NCI-H146 treated with DMSO at 0.1 percent for 48 hours (cell line): ENCODE measurements at regions not wholly inside any gene's neighbourhood (a gene's known extent, or its start where the extent isn't known, plus 50 kb on each side); places are given as distances from the start of the nearest gene placed in this dataset.

Source experiments
- DNase-seq: peaks from one replicate; lab custom pipeline; 2025; ENCODE audit not compliant: unreplicated experiment; lab: John Stamatoyannopoulos, UW

GRCh38 chr18:59758837-59759236 is 61.6 kb upstream of the CCBE1 start:
- DNase-seq, result no peak

GRCh38 chr18:59758106-59758505 is 60.9 kb upstream of the CCBE1 start:
- no peak for DNase-seq

- DNase-seq, result no peak
Measured at GRCh38 chr18:59752666-59753065, 55.4 kb upstream of the CCBE1 start.

DNA sequence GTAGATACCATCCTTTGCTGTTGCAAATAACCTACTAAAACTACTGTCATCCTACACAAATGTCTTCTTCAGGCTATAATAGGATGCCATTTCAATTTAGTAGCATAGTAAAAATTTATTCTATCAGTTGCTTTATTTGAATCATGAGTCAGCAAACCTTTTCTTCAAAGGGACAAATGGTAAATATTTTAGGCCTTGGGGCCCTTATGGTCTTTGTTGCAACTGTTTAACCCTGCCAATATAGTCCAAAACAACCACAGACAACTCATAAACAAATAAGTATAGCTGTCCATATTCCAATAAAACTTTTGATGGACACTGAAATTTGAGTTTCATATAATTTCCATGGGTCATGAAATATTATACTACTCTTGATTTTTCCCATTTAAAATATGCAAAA is 54.0 kb upstream of the CCBE1 start:
- no peak for DNase-seq

DNA sequence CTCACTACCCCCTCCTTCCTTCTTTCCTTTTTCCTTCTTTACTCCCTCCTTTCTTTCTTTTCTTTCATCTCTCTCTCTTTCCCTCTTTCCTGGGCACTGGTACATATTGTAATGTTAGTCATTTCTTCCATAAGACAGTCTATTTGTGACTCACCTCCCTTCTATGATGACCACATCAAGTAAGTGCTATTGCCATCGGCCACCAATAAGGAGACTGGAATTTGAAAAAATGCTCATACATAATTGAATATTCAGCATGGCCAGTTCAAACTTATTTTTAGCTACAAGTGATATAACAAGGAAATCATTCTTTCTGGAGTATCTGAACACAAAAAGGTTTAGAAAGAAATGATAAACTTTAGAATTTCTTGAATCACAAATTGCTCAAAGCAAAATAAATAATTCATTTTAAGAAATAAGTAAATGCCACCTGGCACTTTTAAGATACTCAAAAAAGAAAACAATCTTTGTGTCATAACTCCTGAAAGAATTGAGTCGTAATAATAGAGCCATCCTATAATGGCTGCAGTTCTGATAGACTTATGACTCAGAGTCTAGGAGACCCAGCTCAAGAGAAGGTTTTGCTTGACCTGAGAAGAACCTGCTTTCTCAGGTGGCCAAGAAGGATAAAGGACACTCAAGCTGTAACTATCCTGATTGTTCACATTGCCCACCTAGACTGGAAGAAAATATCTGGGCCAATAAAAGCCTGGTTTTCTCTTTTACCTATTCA is 51.6 kb upstream of the CCBE1 start:
- DNase-seq, result no peak
